ENCODE measurements at regions not wholly inside any gene's neighbourhood (a gene's known extent, or its start where the extent isn't known, plus 50 kb on each side); places are given as distances from the start of the nearest gene placed in this dataset.

- peaks cover 9% of the 10 kb centered on the region for H3K27me3 ChIP-seq
- intact Hi-C loops (cut with DNase I): no loop called here
- TF ChIP-seq POLR2A (IDR thresholded peaks at IDR 0.05): no peak
- TF ChIP-seq, protein P1, sequence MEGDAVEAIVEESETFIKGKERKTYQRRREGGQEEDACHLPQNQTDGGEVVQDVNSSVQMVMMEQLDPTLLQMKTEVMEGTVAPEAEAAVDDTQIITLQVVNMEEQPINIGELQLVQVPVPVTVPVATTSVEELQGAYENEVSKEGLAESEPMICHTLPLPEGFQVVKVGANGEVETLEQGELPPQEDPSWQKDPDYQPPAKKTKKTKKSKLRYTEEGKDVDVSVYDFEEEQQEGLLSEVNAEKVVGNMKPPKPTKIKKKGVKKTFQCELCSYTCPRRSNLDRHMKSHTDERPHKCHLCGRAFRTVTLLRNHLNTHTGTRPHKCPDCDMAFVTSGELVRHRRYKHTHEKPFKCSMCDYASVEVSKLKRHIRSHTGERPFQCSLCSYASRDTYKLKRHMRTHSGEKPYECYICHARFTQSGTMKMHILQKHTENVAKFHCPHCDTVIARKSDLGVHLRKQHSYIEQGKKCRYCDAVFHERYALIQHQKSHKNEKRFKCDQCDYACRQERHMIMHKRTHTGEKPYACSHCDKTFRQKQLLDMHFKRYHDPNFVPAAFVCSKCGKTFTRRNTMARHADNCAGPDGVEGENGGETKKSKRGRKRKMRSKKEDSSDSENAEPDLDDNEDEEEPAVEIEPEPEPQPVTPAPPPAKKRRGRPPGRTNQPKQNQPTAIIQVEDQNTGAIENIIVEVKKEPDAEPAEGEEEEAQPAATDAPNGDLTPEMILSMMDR (IDR thresholded peaks at IDR 0.05): no peak
- H3K9me3 ChIP-seq (replicated peaks in 1 of 3): no peaks in the 10 kb centered on the region
- H3K27ac ChIP-seq: no peak overlapping the region
- no peaks in the 10 kb centered on the region for H3K4me1 ChIP-seq (replicated peaks in 1 of 2)
- DNase-seq: no peak
- no peak overlapping the region for H3K4me3 ChIP-seq
- H3K36me3 ChIP-seq (replicated peaks in 1 of 2): no peaks in the 10 kb centered on the region
Measured at GRCh38 chr6:71433441-71433840, 144.8 kb downstream of the OGFRL1 start.

GRCh38 chr6:71444222-71444621, 155.6 kb downstream of the OGFRL1 start:
- intact Hi-C loops (cut with DNase I): no loop called here
- no peaks in the 10 kb centered on the region for H3K27me3 ChIP-seq
- WGBS, 4 donors: 53 to 59% (median 54%) methylated on average over 4 of the region's 4 CpGs
- H3K36me3 ChIP-seq (replicated peaks in 1 of 2): no peaks in the 10 kb centered on the region
- no peak for DNase-seq
- H3K9me3 ChIP-seq (replicated peaks in 1 of 3): no peaks in the 10 kb centered on the region
- H3K4me1 ChIP-seq (replicated peaks in 1 of 2): no peaks in the 10 kb centered on the region
- H3K27ac ChIP-seq: no peak overlapping the region
- no peak overlapping the region for H3K4me3 ChIP-seq
- no peak for TF ChIP-seq POLR2A (IDR thresholded peaks at IDR 0.05)
- TF ChIP-seq, protein P1 (IDR thresholded peaks at IDR 0.05): peak in 3 of 6 experiments; percentile 16 to 42 (median 26)

GRCh38 chr6:71446057-71446456, 157.4 kb downstream of the OGFRL1 start:
- no peaks in the 10 kb centered on the region for H3K27me3 ChIP-seq
- H3K4me1 ChIP-seq (replicated peaks in 1 of 2): no peaks in the 10 kb centered on the region
- 62 to 76% (median 63%) methylated on average over 2 of the region's 2 CpGs for WGBS, 4 donors
- H3K9me3 ChIP-seq (replicated peaks in 1 of 3): no peaks in the 10 kb centered on the region
- peak in 1 of 7 donors; percentile 16 for DNase-seq
- H3K27ac ChIP-seq: no peak overlapping the region
- intact Hi-C loops (cut with DNase I): no loop called here
- no peak for TF ChIP-seq POLR2A (IDR thresholded peaks at IDR 0.05)
- TF ChIP-seq, protein P1 (IDR thresholded peaks at IDR 0.05): no peak
- no peak overlapping the region for H3K4me3 ChIP-seq
- H3K36me3 ChIP-seq (replicated peaks in 1 of 2): no peaks in the 10 kb centered on the region

- intact Hi-C loops (cut with DNase I): no loop called here
- H3K36me3 ChIP-seq (replicated peaks in 1 of 2): no peaks in the 10 kb centered on the region
- TF ChIP-seq POLR2A (IDR thresholded peaks at IDR 0.05): no peak
- TF ChIP-seq, protein P1 (IDR thresholded peaks at IDR 0.05): no peak
- no peaks in the 10 kb centered on the region for H3K4me1 ChIP-seq (replicated peaks in 1 of 2)
- no peak for DNase-seq
- H3K27ac ChIP-seq: no peak overlapping the region
- H3K4me3 ChIP-seq: no peak overlapping the region
- WGBS, 4 donors: 71 to 90% (median 79%) methylated on average over 4 of the region's 4 CpGs
- no peaks in the 10 kb centered on the region for H3K9me3 ChIP-seq (replicated peaks in 1 of 3)
- H3K27me3 ChIP-seq: no peaks in the 10 kb centered on the region
Measured at GRCh38 chr6:71446470-71446869, 157.9 kb downstream of the OGFRL1 start.
